HCT116 (cell line): ENCODE measurements at regions not wholly inside any gene's neighbourhood (a gene's known extent, or its start where the extent isn't known, plus 50 kb on each side); places are given as distances from the start of the nearest gene placed in this dataset.

Source experiments
- ATAC-seq: fragments of 200-7000 bp; cut with Tn5 transposase; 2 replicates; pipeline ENCODE4 v1.9.1; 2020; ENCODE audit warnings: mild to moderate bottlenecking, moderate library complexity
- BruUV-seq: library from RNA; stranded (reverse); fragments of 400-500 nt; replicated peaks from 2 replicates; lab custom pipeline; 2021; lab: Mats Ljungman, UMichigan
- CTCF ChIA-PET: fragments of 300-600 bp; sonication (Branson Sonifier 250); formaldehyde crosslinking; loops from one replicate; lab custom pipeline; 2021; ENCODE audit warnings: antibody characterized with exemption; lab: Charles Lee
- POLR2A ChIA-PET: fragments of 300-600, 350-600 bp; sonication (Branson Sonifier 250); formaldehyde crosslinking; loops from one replicate; lab custom pipeline; 2021; ENCODE audit warnings: antibody characterized with exemption; lab: Charles Lee
- RAD21 ChIA-PET, 2 experiments: fragments of 300-600 bp; sonication (Branson Sonifier 250); formaldehyde crosslinking; loops; one replicate each; lab custom pipeline; 2023; ENCODE audit warnings: low total read pairs in 2 of 2; ENCODE audit not compliant: uncharacterized antibody in 2 of 2, unreplicated experiment in 2 of 2, low non-redundant PET in 1 of 2; lab: Charles Lee
- DNase-seq: peaks from one replicate; pipeline ENCODE4 v3.0.0-alpha.2; 2010; ENCODE audit warnings: low read depth, low spot score
- H2AFZ ChIP-seq: fragments of 200-600 bp; shearing (Covaris generic), sonication (generic); 2 replicates; pipeline ENCODE4 v1.6.1; 2017; ENCODE audit warnings: low read depth, mixed run types, mixed read lengths, antibody characterized with exemption, low read length; ENCODE audit not compliant: poor library complexity, severe bottlenecking
- H3K27ac ChIP-seq: 2 replicates; pipeline ENCODE4 v1.5.1; 2012; ENCODE audit warnings: low read depth, low read length
- H3K27me3 ChIP-seq: fragments of 200-600 bp; sonication (generic); 2 replicates; pipeline ENCODE4 v1.6.1; 2016; ENCODE audit warnings: mixed run types, low read length, mixed read lengths; ENCODE audit not compliant: insufficient read depth
- H3K36me3 ChIP-seq, 2 experiments: fragments of 200-500 bp in 1 of 2; fragments of 200-600 bp in 1 of 2; sonication (Bioruptor generic) in 1 of 2; sonication (generic) in 1 of 2; 2 replicates each; pipeline versions ENCODE4 v1.5.1 to v1.6.1; 2014 to 2016; ENCODE audit warnings: low read length in 2 of 2, inconsistent platforms in 1 of 2, mixed read lengths in 1 of 2, mixed run types in 1 of 2; ENCODE audit not compliant: insufficient read depth in 2 of 2, control insufficient read depth in 1 of 2
- H3K4me1 ChIP-seq, 2 experiments: fragments of 200-600 bp in 1 of 2; sonication (generic) in 1 of 2; 2 replicates each; pipeline versions ENCODE4 v1.5.1 to v1.6.1; 2012 to 2017; ENCODE audit warnings: low read length in 2 of 2, inconsistent platforms in 1 of 2, mild to moderate bottlenecking in 1 of 2, mixed read lengths in 1 of 2, mixed run types in 1 of 2, moderate library complexity in 1 of 2; ENCODE audit not compliant: insufficient read depth in 2 of 2, control insufficient read depth in 1 of 2
- H3K4me2 ChIP-seq: fragments of 200-600 bp; sonication (generic); 2 replicates; pipeline ENCODE4 v1.6.1; 2017; ENCODE audit warnings: mixed run types, low read length, mixed read lengths
- H3K4me3 ChIP-seq, 2 experiments: fragments of 200-600 bp in 1 of 2; sonication (generic) in 1 of 2; replicated peaks in 1 of 2; 2 replicates each; pipeline ENCODE4 v1.5.1; 2011 to 2016; ENCODE audit warnings: low read length in 2 of 2, control low read depth in 1 of 2, low read depth in 1 of 2, mild to moderate bottlenecking in 1 of 2, mixed read lengths in 1 of 2, mixed run types in 1 of 2
- H3K79me2 ChIP-seq: fragments of 200-600 bp; sonication (generic); 2 replicates; pipeline ENCODE4 v1.6.1; 2017; ENCODE audit warnings: mild to moderate bottlenecking, mixed run types, low read length, moderate library complexity, mixed read lengths; ENCODE audit not compliant: insufficient read depth
- H3K9ac ChIP-seq: fragments of 200-600 bp; sonication (generic); 2 replicates; pipeline ENCODE4 v1.6.1; 2016; ENCODE audit warnings: low read length, mixed read lengths
- H3K9me2 ChIP-seq: fragments of 200-600 bp; sonication (generic), shearing (Covaris generic); 2 replicates; pipeline ENCODE4 v1.6.1; 2017; ENCODE audit warnings: mixed run types, mild to moderate bottlenecking, moderate library complexity; ENCODE audit not compliant: insufficient read depth
- H3K9me3 ChIP-seq, 2 experiments: fragments of 200-500 bp in 1 of 2; fragments of 200-600 bp in 1 of 2; sonication (Bioruptor generic) in 1 of 2; sonication (generic) in 1 of 2; 2 replicates each; pipeline ENCODE4 v1.6.1; 2014 to 2017; ENCODE audit warnings: low read length in 2 of 2, mixed read lengths in 2 of 2, inconsistent platforms in 1 of 2, low read depth in 1 of 2, mild to moderate bottlenecking in 1 of 2, mixed run types in 1 of 2, moderate library complexity in 1 of 2; ENCODE audit not compliant: control insufficient read depth in 1 of 2, insufficient read depth in 1 of 2
- H4K20me1 ChIP-seq: fragments of 200-600 bp; sonication (generic), shearing (Covaris generic); 2 replicates; pipeline ENCODE4 v1.6.1; 2017; ENCODE audit warnings: mixed run types, mild to moderate bottlenecking, moderate library complexity; ENCODE audit not compliant: insufficient read depth
- CBX3 ChIP-seq: IDR thresholded peaks from 2 replicates; pipeline ENCODE4 v1.6.1; 2012; ENCODE audit warnings: low read depth
- CEBPB ChIP-seq: IDR thresholded peaks from 2 replicates; pipeline ENCODE4 v1.6.1; 2012; ENCODE audit warnings: low read depth
- EGR1 ChIP-seq: IDR thresholded peaks from 2 replicates; pipeline ENCODE4 v1.6.1; 2012; ENCODE audit warnings: low read depth
- ELF1 ChIP-seq: IDR thresholded peaks from 2 replicates; pipeline ENCODE4 v1.6.1; 2012; ENCODE audit warnings: low read depth, borderline replicate concordance
- EZH2 ChIP-seq: fragments of 200-600 bp; sonication (generic); IDR thresholded peaks from 2 replicates; pipeline ENCODE4 v1.6.1; 2017; ENCODE audit warnings: antibody characterized with exemption, mixed run types
- EZH2phosphoT487 ChIP-seq: fragments of 200-600 bp; IDR thresholded peaks from 2 replicates; pipeline ENCODE4 v1.6.1; 2018; ENCODE audit warnings: antibody characterized with exemption, borderline replicate concordance
- POLR2A ChIP-seq: IDR thresholded peaks from 2 replicates; pipeline ENCODE4 v1.7.0; 2011; ENCODE audit warnings: borderline replicate concordance; ENCODE audit not compliant: insufficient read depth, insufficient read length; ENCODE audit errors: extremely low read depth
- REST ChIP-seq: IDR thresholded peaks from 2 replicates; pipeline ENCODE4 v1.6.1; 2012; ENCODE audit warnings: low read depth
- SIN3A ChIP-seq: IDR thresholded peaks from 2 replicates; pipeline ENCODE4 v1.6.1; 2012; ENCODE audit warnings: low read depth
- SRF ChIP-seq: IDR thresholded peaks from 2 replicates; pipeline ENCODE4 v1.6.1; 2012; ENCODE audit warnings: low read depth
- YY1 ChIP-seq: IDR thresholded peaks from 2 replicates; pipeline ENCODE4 v1.6.1; 2011; ENCODE audit warnings: low read length, low read depth, moderate library complexity, mild to moderate bottlenecking; ENCODE audit not compliant: insufficient replicate concordance; ENCODE audit errors: extremely low read depth
- ZFX ChIP-seq: fragments of 450-650 bp; IDR thresholded peaks from 2 replicates; pipeline ENCODE4 v1.6.1; 2017
- ZNF274 ChIP-seq: fragments of 200-500 bp; sonication (Bioruptor generic); IDR thresholded peaks from 2 replicates; pipeline ENCODE4 v1.6.1; 2014; ENCODE audit warnings: mild to moderate bottlenecking, low read depth, low read length, inconsistent platforms
- intact Hi-C: fragments of 100-400 bp; cut with micrococcal nuclease; formaldehyde crosslinking; loops from 2 replicates; pipeline ENCODE4 v1.10.0; 2022
- TF ChIP-seq, protein P1 (sequence below): IDR thresholded peaks from 2 replicates; pipeline ENCODE4 v1.6.1; 2012
- TF ChIP-seq, protein P2 (sequence below): IDR thresholded peaks from 2 replicates; pipeline ENCODE4 v1.6.1; 2011; ENCODE audit warnings: mild to moderate bottlenecking, low read length, moderate library complexity; ENCODE audit not compliant: insufficient replicate concordance; ENCODE audit errors: extremely low read depth
- TF ChIP-seq, protein P3 (sequence below), 3 experiments: fragments of 200-600 bp in 1 of 3; sonication (generic) in 1 of 3; IDR thresholded peaks in 2 of 3; conservative IDR thresholded peaks in 1 of 3; 2 replicates each; pipeline ENCODE4 v1.5.1; 2012 to 2017; ENCODE audit warnings: low read depth in 2 of 3, low read length in 2 of 3, antibody characterized with exemption in 1 of 3, borderline replicate concordance in 1 of 3, control low read depth in 1 of 3, mild to moderate bottlenecking in 1 of 3, mixed read lengths in 1 of 3, mixed run types in 1 of 3, moderate library complexity in 1 of 3; ENCODE audit not compliant: insufficient read depth in 1 of 3

DNA sequence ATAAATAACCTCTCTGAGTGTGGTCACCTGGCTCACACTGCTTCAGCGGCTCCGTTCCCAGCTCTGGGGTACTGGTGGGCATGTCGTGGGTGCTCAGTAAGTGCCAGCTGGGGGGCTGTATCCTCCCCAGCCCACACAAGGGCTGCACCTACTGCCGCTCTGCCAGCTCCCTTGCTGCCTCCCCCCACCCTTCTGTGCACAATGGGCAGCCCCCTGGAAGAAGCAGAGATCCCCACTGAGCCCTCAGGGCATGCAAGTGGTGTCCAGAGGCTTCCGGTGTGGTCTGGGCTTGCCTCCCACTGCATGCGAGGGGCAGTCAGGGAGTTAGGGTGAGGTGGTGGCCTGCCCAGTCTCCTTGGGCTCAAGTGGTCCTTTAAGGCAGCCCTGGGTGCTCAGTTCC is 58.3 kb upstream of the TRPM1 start:
- no peak overlapping the region for H3K27ac ChIP-seq
- H3K9me2 ChIP-seq: no peaks in the 10 kb centered on the region
- intact Hi-C loops: no loop called here
- ATAC-seq: no peak
- H3K9ac ChIP-seq: no peak overlapping the region
- ChIA-PET POLR2A (no interaction called here), RAD21 (no interaction called here), CTCF (no interaction called here)
- no peak for DNase-seq
- no peaks in the 10 kb centered on the region for H3K36me3 ChIP-seq
- H3K79me2 ChIP-seq: no peaks in the 10 kb centered on the region
- H3K4me3 ChIP-seq: no peak overlapping the region
- no peak for TF ChIP-seq ZNF274
- no peak for TF ChIP-seq EZH2phosphoT487
- TF ChIP-seq REST: no peak
- no peak for TF ChIP-seq POLR2A
- no peak for TF ChIP-seq EGR1
- TF ChIP-seq, protein P1, sequence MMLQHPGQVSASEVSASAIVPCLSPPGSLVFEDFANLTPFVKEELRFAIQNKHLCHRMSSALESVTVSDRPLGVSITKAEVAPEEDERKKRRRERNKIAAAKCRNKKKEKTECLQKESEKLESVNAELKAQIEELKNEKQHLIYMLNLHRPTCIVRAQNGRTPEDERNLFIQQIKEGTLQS: no peak
- no peak for TF ChIP-seq CEBPB
- TF ChIP-seq YY1: no peak
- TF ChIP-seq, protein P2, sequence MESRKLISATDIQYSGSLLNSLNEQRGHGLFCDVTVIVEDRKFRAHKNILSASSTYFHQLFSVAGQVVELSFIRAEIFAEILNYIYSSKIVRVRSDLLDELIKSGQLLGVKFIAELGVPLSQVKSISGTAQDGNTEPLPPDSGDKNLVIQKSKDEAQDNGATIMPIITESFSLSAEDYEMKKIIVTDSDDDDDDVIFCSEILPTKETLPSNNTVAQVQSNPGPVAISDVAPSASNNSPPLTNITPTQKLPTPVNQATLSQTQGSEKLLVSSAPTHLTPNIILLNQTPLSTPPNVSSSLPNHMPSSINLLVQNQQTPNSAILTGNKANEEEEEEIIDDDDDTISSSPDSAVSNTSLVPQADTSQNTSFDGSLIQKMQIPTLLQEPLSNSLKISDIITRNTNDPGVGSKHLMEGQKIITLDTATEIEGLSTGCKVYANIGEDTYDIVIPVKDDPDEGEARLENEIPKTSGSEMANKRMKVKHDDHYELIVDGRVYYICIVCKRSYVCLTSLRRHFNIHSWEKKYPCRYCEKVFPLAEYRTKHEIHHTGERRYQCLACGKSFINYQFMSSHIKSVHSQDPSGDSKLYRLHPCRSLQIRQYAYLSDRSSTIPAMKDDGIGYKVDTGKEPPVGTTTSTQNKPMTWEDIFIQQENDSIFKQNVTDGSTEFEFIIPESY: no peak
- TF ChIP-seq SRF: no peak
- no peak for TF ChIP-seq CBX3
- TF ChIP-seq, protein P3, sequence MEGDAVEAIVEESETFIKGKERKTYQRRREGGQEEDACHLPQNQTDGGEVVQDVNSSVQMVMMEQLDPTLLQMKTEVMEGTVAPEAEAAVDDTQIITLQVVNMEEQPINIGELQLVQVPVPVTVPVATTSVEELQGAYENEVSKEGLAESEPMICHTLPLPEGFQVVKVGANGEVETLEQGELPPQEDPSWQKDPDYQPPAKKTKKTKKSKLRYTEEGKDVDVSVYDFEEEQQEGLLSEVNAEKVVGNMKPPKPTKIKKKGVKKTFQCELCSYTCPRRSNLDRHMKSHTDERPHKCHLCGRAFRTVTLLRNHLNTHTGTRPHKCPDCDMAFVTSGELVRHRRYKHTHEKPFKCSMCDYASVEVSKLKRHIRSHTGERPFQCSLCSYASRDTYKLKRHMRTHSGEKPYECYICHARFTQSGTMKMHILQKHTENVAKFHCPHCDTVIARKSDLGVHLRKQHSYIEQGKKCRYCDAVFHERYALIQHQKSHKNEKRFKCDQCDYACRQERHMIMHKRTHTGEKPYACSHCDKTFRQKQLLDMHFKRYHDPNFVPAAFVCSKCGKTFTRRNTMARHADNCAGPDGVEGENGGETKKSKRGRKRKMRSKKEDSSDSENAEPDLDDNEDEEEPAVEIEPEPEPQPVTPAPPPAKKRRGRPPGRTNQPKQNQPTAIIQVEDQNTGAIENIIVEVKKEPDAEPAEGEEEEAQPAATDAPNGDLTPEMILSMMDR (IDR thresholded peaks at IDR 0.05 in 2 of 3, conservative IDR thresholded peaks at IDR 0.05 in 1 of 3; ENCODE audit: borderline replicate concordance in 1 of 3, insufficient read depth in 1 of 3, low read depth in 2 of 3, low read length in 2 of 3): no peak
- no peak for TF ChIP-seq ELF1
- TF ChIP-seq ZFX: no peak
- no peak for TF ChIP-seq EZH2
- TF ChIP-seq SIN3A: no peak
- no peak overlapping the region for H3K4me2 ChIP-seq
- BruUV-seq: no TSS peak
- no peaks in the 10 kb centered on the region for H3K9me3 ChIP-seq
- no peaks in the 10 kb centered on the region for H4K20me1 ChIP-seq
- H3K27me3 ChIP-seq: no peaks in the 10 kb centered on the region
- peaks cover 0 to 9% of the 10 kb centered on the region in 2 experiments; a peak in 2 of 4 replicates for H3K4me1 ChIP-seq
- no peak overlapping the region for H2AFZ ChIP-seq
